ENCODE measurements at regions not wholly inside any gene's neighbourhood (a gene's known extent, or its start where the extent isn't known, plus 50 kb on each side); places are given as distances from the start of the nearest gene placed in this dataset.

DNA sequence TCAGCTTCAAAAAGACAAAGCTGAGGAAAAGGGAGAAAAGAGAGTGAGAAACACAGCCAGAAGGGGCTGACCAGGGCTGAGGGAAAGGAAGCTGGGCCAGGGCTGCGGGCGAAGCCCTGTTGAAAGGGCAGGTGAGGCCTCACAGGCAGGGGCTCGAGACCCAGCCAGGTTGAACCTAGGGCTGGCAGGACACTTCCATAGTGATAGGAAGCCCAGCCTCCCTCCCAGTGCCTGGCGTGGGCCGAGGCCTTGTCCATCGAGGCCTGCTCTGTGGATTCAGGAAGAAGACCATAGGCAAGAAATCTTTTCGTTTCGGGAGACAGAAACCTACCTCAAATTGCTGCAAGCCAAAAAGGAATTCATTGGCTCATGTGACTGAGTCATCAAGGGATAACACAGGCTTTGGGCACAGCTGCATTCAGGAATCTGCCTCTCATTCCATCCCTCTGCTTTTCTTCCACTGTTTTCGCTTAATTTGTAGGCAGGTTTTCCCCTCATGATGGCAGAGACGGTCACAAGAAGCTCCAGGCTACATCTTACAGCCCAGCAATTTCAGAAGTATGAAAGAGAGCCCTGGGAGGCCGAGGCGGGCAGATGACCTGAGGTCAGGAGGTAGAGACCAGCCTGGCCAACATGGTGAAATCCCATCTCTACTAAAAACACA, 311.1 kb upstream of the SULF2 start:
- H3K4me3 ChIP-seq (ENCODE audit: low read depth, low read length) = no peak overlapping the region
- TF ChIP-seq, protein P1, sequence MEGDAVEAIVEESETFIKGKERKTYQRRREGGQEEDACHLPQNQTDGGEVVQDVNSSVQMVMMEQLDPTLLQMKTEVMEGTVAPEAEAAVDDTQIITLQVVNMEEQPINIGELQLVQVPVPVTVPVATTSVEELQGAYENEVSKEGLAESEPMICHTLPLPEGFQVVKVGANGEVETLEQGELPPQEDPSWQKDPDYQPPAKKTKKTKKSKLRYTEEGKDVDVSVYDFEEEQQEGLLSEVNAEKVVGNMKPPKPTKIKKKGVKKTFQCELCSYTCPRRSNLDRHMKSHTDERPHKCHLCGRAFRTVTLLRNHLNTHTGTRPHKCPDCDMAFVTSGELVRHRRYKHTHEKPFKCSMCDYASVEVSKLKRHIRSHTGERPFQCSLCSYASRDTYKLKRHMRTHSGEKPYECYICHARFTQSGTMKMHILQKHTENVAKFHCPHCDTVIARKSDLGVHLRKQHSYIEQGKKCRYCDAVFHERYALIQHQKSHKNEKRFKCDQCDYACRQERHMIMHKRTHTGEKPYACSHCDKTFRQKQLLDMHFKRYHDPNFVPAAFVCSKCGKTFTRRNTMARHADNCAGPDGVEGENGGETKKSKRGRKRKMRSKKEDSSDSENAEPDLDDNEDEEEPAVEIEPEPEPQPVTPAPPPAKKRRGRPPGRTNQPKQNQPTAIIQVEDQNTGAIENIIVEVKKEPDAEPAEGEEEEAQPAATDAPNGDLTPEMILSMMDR (IDR thresholded peaks at IDR 0.05; ENCODE audit: low read depth, low read length, missing control alignments) = no peak
- DNase-seq (ENCODE audit: low read depth) = no peak

- no peak overlapping the region for H3K4me3 ChIP-seq (ENCODE audit: low read depth, low read length)
- TF ChIP-seq, protein P1 (IDR thresholded peaks at IDR 0.05; ENCODE audit: low read depth, low read length, missing control alignments) = no peak
- DNase-seq (ENCODE audit: low read depth) = no peak
Measured at GRCh38 chr20:48094944-48095343, 309.7 kb upstream of the SULF2 start.

DNA sequence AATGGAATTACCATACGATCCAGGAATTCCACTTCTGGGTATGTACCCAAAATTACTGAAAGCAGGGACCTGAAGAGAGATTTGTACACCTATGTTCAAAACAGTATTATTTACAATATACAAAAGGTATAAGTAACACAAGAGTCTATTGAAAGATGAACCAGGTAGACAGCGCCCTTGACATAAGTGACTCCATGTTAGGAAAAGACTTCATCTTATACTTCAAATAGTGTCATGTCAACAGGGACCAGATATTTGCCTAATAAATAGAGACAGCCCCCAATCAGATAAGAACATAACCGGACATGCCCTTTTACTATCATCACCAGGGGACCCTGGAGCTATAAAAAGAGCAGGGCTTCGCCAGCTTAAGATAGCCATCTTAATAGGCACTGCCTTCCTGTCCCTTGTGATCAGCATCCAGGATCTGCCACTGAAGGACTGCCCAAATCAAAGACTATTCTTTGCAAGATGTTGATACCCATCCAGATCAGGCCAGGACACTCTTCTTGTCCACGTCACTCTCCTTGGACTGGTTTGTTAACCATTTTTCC, 309.0 kb upstream of the SULF2 start:
- DNase-seq (ENCODE audit: low read depth) = no peak
- no peak overlapping the region for H3K4me3 ChIP-seq (ENCODE audit: low read depth, low read length)

GRCh38 chr20:48092596-48093280, 307.5 kb upstream of the SULF2 start:
- no peak for DNase-seq (ENCODE audit: low read depth)
- no peak overlapping the region for H3K4me3 ChIP-seq (ENCODE audit: low read depth, low read length)
- TF ChIP-seq, protein P1 (IDR thresholded peaks at IDR 0.05; ENCODE audit: low read depth, low read length, missing control alignments) = no peak

More for the DNA sequence above, 309.0 kb upstream of the SULF2 start:
- TF ChIP-seq, protein P1 (IDR thresholded peaks at IDR 0.05; ENCODE audit: low read depth, low read length, missing control alignments) = no peak

DNA sequence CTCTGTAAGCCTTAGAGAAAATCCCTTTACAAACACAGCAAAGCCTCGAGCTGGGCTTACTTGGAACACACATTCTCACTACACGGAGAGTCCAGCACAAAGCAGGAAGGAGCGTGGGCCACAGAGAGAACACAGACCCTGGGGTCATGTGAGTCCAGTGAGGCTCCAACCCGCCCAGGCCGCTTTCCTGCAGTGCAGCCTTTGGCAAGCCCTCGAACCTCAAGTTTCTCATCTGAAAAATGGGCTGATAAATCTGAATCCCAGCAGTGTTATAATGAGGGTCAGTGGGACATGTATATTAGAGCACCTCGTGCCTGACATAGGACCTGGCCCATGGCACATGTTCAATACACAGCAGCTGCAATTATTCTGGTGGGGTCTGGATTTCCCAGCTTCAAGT, 305.5 kb upstream of the SULF2 start:
- no peak overlapping the region for H3K4me3 ChIP-seq (ENCODE audit: low read depth, low read length)
- TF ChIP-seq, protein P1 (IDR thresholded peaks at IDR 0.05; ENCODE audit: low read depth, low read length, missing control alignments) = no peak
- no peak for DNase-seq (ENCODE audit: low read depth)

DNA sequence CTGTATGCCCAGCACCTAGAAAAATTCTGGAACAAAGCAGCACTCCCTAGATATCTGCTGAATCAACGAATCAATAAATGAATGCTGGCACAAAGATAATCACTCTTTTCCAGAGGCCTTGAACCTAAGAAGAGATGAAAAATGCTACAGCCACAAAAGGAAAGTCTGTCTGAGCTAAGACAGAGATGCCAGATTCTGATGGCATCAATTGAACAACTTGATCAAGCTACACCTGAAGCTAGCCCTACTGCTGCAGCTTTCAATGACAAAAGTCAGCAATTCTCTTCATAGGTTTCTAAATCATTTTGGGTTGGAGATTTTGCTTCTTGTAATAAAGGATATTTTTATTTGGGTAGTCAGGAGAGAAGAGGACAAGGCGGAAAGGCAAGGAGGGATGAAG, 305.0 kb upstream of the SULF2 start:
- TF ChIP-seq, protein P1 (IDR thresholded peaks at IDR 0.05; ENCODE audit: low read depth, low read length, missing control alignments) = no peak
- no peak overlapping the region for H3K4me3 ChIP-seq (ENCODE audit: low read depth, low read length)
- no peak for DNase-seq (ENCODE audit: low read depth)

Measured in GM12864 (cell line).